Natural killer cell treated with Interleukin-12 subunit alpha and Interleukin-12 subunit beta and Interleukin-15 and Interleukin-18, amount 100 ng/mL, for 72 hours (primary cell): ENCODE measurements at regions not wholly inside any gene's neighbourhood (a gene's known extent, or its start where the extent isn't known, plus 50 kb on each side); places are given as distances from the start of the nearest gene placed in this dataset.
"Not testable (repeated sequence)": the region's sequence is repeated elsewhere in the genome, so short reads cannot be mapped to it uniquely, and the experiment has no call there.

Source experiments
- ATAC-seq, 2 donors: fragments of 150-1000 bp; cut with Tn5 transposase in 1 of 2; sonication (Bioruptor Pico), chemical (Tn5 transposase) in 1 of 2; 2 replicates each; pipeline ENCODE4 v1.10.0; 2021
- DNase-seq: peaks from one replicate; pipeline ENCODE4 v3.0.0; 2022; ENCODE audit warnings: low spot score
- H3K27ac Mint-ChIP-seq, 2 donors: 1 replicate in 1 of 2; 2 replicates in 1 of 2; pipeline ENCODE4 v1.8.0; 2022; ENCODE audit warnings: mixed read lengths in 2 of 2, mild to moderate bottlenecking in 1 of 2, moderate library complexity in 1 of 2
- H3K27me3 Mint-ChIP-seq, 2 donors: 1 replicate in 1 of 2; 2 replicates in 1 of 2; pipeline ENCODE4 v1.8.0; 2022; ENCODE audit warnings: mixed read lengths in 2 of 2
- H3K36me3 Mint-ChIP-seq: one replicate; pipeline ENCODE4 v1.8.0; 2022; ENCODE audit warnings: mixed read lengths
- H3K4me1 Mint-ChIP-seq, 2 donors: 1 replicate in 1 of 2; 2 replicates in 1 of 2; pipeline ENCODE4 v1.8.0; 2022; ENCODE audit warnings: low read depth in 2 of 2, mixed read lengths in 2 of 2, mild to moderate bottlenecking in 1 of 2
- H3K4me3 Mint-ChIP-seq: one replicate; pipeline ENCODE4 v1.8.0; 2022; ENCODE audit warnings: mixed read lengths
- H3K9me3 Mint-ChIP-seq: 2 replicates; pipeline ENCODE4 v1.8.0; 2022; ENCODE audit warnings: mixed read lengths

DNA sequence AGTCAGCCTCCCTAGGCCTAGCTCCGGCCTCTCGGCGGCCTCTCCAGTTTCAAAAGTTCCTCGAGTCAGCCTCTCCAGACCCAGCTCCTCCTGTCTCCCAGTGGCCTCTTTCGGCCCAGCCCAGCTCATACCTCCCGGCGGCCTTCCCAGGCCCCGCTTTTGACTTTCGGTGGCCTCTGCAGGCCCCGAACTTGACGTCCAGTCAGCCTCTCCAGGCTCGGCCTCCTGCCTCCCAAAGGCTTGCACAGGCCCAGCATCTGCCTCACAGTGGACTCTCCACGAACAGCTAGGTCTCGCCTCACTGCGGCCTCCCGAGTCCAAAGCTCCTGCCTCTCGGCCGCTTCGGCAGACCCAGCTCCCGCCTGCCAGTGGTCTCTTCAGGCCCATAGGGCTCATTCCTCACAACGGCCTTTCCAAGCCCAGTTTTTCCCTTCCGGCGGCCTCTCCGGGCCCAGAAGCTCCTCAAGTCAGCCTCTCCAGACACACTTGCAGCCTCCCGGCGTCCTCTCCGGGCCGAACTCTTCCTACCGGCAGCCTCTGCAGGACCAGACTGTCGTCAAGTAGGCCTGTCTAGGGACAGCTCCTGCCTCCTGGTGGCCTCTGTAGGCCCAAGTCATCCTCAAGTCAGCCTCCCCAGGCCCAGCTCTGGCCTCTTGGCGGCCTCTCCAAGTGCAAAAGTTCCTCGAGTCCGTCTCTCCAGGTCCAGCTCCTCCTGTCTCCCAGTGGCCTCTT lies 249.9 kb upstream of the ZNF722 start:
- ATAC-seq, H3K36me3 Mint-ChIP-seq, DNase-seq, H3K27ac Mint-ChIP-seq, H3K27me3 Mint-ChIP-seq, H3K4me3 Mint-ChIP-seq, H3K4me1 Mint-ChIP-seq, H3K9me3 Mint-ChIP-seq: not testable (repeated sequence)

- DNase-seq, H3K27me3 Mint-ChIP-seq, H3K9me3 Mint-ChIP-seq, H3K4me1 Mint-ChIP-seq, H3K27ac Mint-ChIP-seq, H3K4me3 Mint-ChIP-seq, ATAC-seq, H3K36me3 Mint-ChIP-seq: not testable (repeated sequence)
Observed at GRCh38 chr7:63752446-63752845, 246.2 kb upstream of the ZNF722 start.

DNA sequence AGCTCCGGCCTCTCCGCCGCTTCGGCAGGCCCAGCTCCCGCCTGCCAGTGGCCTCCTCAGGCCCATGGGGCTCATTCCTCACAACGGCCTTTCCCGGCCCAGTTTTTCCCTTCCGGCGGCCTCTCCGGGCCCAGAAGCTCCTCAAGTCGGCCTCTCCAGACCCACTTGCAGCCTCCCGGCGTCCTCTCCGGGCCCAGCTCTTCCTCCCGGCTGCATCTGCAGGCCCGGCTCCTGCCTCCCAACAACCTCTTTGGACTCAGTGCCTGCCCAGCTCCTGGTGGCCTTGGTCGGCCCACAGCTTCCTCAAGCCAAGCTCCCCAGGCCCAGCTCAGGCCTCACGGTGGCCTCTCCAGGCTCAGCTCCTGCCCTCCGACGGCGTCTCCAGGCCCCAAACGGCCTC lies 245.5 kb upstream of the ZNF722 start:
- not testable (repeated sequence) for DNase-seq, H3K4me1 Mint-ChIP-seq, H3K27ac Mint-ChIP-seq, H3K4me3 Mint-ChIP-seq, ATAC-seq, H3K27me3 Mint-ChIP-seq, H3K9me3 Mint-ChIP-seq, H3K36me3 Mint-ChIP-seq

- not testable (repeated sequence) for H3K9me3 Mint-ChIP-seq, H3K27me3 Mint-ChIP-seq, H3K27ac Mint-ChIP-seq, DNase-seq, ATAC-seq, H3K4me1 Mint-ChIP-seq, H3K36me3 Mint-ChIP-seq, H3K4me3 Mint-ChIP-seq
Observed at GRCh38 chr7:63760202-63760601, 238.4 kb upstream of the ZNF722 start.

DNA sequence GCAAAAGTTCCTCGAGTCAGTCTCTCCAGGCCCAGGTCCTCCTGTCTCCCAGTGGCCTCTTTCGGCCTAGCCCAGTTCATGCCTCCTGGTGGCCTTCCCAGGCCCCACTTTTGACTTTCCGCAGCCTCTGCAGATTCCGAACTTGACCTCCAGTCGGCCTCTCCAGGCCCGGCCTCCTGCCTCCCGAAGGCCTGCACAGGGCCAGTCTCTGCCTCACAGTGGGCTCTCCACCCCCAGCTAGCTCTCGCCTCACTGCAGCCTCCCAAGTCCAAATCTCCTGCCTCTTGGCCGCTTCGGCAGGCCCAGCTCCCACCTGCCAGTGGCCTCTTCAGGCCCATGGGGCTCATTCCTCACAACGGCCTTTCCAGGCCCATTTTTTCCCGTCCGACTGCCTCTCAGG lies 233.1 kb upstream of the ZNF722 start:
- not testable (repeated sequence) for H3K4me3 Mint-ChIP-seq, H3K27ac Mint-ChIP-seq, H3K27me3 Mint-ChIP-seq, DNase-seq, H3K9me3 Mint-ChIP-seq, ATAC-seq, H3K36me3 Mint-ChIP-seq, H3K4me1 Mint-ChIP-seq

- H3K9me3 Mint-ChIP-seq, H3K4me3 Mint-ChIP-seq, H3K36me3 Mint-ChIP-seq, H3K4me1 Mint-ChIP-seq, H3K27ac Mint-ChIP-seq, H3K27me3 Mint-ChIP-seq, ATAC-seq, DNase-seq: not testable (repeated sequence)
Observed at GRCh38 chr7:63766197-63766596, 232.5 kb upstream of the ZNF722 start.

DNA sequence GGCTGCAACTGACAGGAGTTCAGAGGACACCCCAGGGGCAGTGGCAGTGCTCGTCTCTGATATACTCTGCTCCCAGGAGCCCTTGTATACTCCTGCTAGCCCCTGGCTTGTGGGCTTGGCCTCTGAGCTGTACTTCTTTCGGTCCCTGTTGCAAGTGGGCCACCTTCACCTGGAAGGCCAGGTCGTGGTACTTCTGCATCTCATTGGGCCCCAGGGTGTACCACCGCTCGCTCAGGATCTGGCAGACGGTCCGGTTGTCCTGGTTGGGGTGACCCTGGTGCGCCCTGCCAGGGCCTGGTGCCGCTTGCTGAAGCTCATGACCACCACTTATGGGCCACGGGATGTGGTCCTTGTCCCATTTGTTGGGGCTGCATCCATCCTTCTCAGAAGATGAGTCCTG lies 228.5 kb upstream of the ZNF722 start:
- not testable (repeated sequence) for H3K4me1 Mint-ChIP-seq, DNase-seq, H3K27ac Mint-ChIP-seq, H3K36me3 Mint-ChIP-seq, H3K4me3 Mint-ChIP-seq, H3K27me3 Mint-ChIP-seq, ATAC-seq, H3K9me3 Mint-ChIP-seq

GRCh38 chr7:63771389-63772085 lies 227.1 kb upstream of the ZNF722 start:
- not testable (repeated sequence) for H3K4me3 Mint-ChIP-seq, H3K36me3 Mint-ChIP-seq, H3K9me3 Mint-ChIP-seq, H3K27ac Mint-ChIP-seq, H3K27me3 Mint-ChIP-seq, DNase-seq, ATAC-seq, H3K4me1 Mint-ChIP-seq

DNA sequence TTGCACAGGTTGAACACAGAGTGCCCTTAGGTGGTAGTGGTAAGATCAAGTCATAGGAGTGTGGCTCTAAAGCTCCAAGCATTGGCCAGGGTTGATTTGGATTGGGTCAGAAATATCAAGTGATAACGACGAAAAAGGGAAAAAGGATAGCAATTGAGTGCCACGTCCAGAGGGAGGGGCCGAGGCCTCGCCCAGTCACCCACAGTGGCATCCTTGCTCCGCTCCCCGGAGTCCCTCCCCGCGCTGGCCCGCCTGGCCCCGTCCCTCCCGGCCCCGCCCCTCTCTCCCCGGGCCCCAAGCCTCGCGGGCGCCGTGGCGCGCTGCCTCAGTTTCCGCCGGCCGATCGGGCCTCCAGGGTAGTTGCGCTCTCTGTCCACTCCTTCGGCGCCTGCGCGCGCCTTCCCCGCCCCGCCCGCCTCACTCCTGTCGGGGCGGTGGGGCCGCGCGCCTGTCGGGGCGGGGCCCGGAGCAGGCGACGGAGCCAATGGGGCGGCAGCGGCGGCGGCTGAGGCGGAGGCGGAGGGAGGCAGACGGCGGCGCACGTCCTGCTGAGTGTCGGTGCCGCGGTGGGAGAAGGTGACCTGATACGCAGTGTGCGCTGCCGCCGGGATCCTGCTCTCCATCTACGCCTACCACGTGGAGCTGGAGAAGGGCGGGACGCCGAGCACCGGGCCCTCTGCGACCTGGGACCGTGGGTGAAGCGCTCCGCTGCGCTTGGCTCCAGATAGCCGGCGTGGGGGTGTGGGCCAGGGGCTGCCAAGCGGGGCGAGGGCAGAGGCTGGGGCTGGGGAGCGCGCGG lies 209.1 kb upstream of the ZNF722 start:
- Mint-ChIP-seq H3K9me3 (peaks cover 3% of the 10 kb centered on the region), H3K27ac (no peak overlapping the region), H3K4me1 (no peaks in the 10 kb centered on the region), H3K36me3 (peaks cover 6% of the 10 kb centered on the region), H3K27me3 (no peaks in the 10 kb centered on the region), H3K4me3 (no peak overlapping the region)
- ATAC-seq = peak in 1 of 2 donors; percentile 27
- DNase-seq = no peak

- not testable (repeated sequence) for H3K4me1 Mint-ChIP-seq, H3K9me3 Mint-ChIP-seq, ATAC-seq, H3K36me3 Mint-ChIP-seq, H3K4me3 Mint-ChIP-seq, H3K27me3 Mint-ChIP-seq, DNase-seq, H3K27ac Mint-ChIP-seq
Observed at GRCh38 chr7:63790177-63790763, 208.4 kb upstream of the ZNF722 start.
